K562 (cell line): ENCODE measurements at regions not wholly inside any gene's neighbourhood (a gene's known extent, or its start where the extent isn't known, plus 50 kb on each side); places are given as distances from the start of the nearest gene placed in this dataset.

Experiments
- ATAC-seq: fragments of 200-7000 bp; cut with Tn5 transposase; 3 replicates; pipeline ENCODE4 v1.9.1; 2020; ENCODE audit warnings: moderate library complexity
- BruUV-seq: library from RNA; stranded (reverse); fragments of 400-500 nt; replicated peaks from 2 replicates; lab custom pipeline; 2021; lab: Mats Ljungman, UMichigan
- CTCF ChIA-PET: fragments of 300-600 bp; formaldehyde crosslinking; extraction: SDS; loops from one replicate; lab custom pipeline; 2021; ENCODE audit warnings: low intra/inter-chr PET ratio; lab: Yijun Ruan, JAX
- POLR2A ChIA-PET: fragments of 300-600, 350-650 bp; sonication (Branson Sonifier 250); formaldehyde crosslinking; extraction: SDS; loops from one replicate; lab custom pipeline; 2021; ENCODE audit warnings: antibody characterized with exemption, inconsistent platforms; lab: Yijun Ruan, JAX
- DNase-seq, 4 experiments: peaks; one replicate each; pipeline versions ENCODE4 v3.0.0 to v3.0.0-alpha.2; 2011 to 2018; ENCODE audit warnings: low spot score in 3 of 4, mixed read lengths in 3 of 4; ENCODE audit errors: extremely low read depth in 1 of 4
- FAIRE-seq: peaks from 2 replicates; lab custom pipeline; 2011; peaks lifted over from hg19 to GRCh38; lab: Jason Lieb, UNC
- H2AFZ ChIP-seq: 2 replicates; pipeline ENCODE4 v1.6.0; 2011; ENCODE audit warnings: low read depth, low read length, control low read depth, inconsistent platforms
- H3K27ac ChIP-seq: fragments of 200-600 bp; 3 replicates; pipeline ENCODE4 v1.8.0; 2011; ENCODE audit warnings: low read depth, mild to moderate bottlenecking, control low read depth, inconsistent platforms, low read length, moderate library complexity, mixed read lengths; ENCODE audit errors: extremely low read depth
- H3K27me3 ChIP-seq, 2 experiments: fragments of 300-600 bp in 1 of 2; 2 replicates in 1 of 2; 3 replicates in 1 of 2; pipeline versions ENCODE4 v1.6.0 to v1.8.0; 2011; ENCODE audit warnings: inconsistent platforms in 2 of 2, low read length in 2 of 2, mild to moderate bottlenecking in 1 of 2, mixed read lengths in 1 of 2, moderate library complexity in 1 of 2; ENCODE audit not compliant: control insufficient read depth in 2 of 2, insufficient read depth in 2 of 2
- H3K36me3 ChIP-seq: fragments of 300-600 bp; 3 replicates; pipeline ENCODE4 v1.8.0; 2011; ENCODE audit warnings: mild to moderate bottlenecking, low read length, inconsistent platforms; ENCODE audit not compliant: control insufficient read depth, insufficient read depth
- H3K4me1 ChIP-seq, 2 experiments: fragments of 200-600 bp in 1 of 2; replicated peaks in 1 of 2; 2 replicates in 1 of 2; 3 replicates in 1 of 2; pipeline versions ENCODE4 v1.5.1 to v1.8.0; 2011; ENCODE audit warnings: inconsistent platforms in 2 of 2, low read length in 2 of 2, mild to moderate bottlenecking in 1 of 2, mixed read lengths in 1 of 2, moderate library complexity in 1 of 2; ENCODE audit not compliant: control insufficient read depth in 2 of 2, insufficient read depth in 2 of 2
- H3K4me2 ChIP-seq: 2 replicates; pipeline ENCODE4 v1.6.1; 2011; ENCODE audit warnings: low read length, control low read depth, inconsistent platforms, mixed read lengths; ENCODE audit not compliant: insufficient read depth
- H3K4me3 ChIP-seq: fragments of 200-600 bp; sonication (generic), shearing (Covaris generic); 2 replicates; pipeline ENCODE4 v1.5.1; 2016; ENCODE audit warnings: control low read depth, inconsistent platforms
- H3K79me2 ChIP-seq: fragments of 200-600 bp; 3 replicates; pipeline ENCODE4 v1.8.0; 2011; ENCODE audit warnings: low read length, inconsistent platforms; ENCODE audit not compliant: control insufficient read depth, insufficient read depth
- H3K9ac ChIP-seq, 2 experiments: 2 replicates each; pipeline versions ENCODE4 v1.6.0 to v1.6.1; 2011; ENCODE audit warnings: low read depth in 2 of 2, low read length in 2 of 2, control low read depth in 1 of 2, inconsistent platforms in 1 of 2, mild to moderate bottlenecking in 1 of 2, mixed read lengths in 1 of 2; ENCODE audit not compliant: insufficient read depth in 1 of 2
- H3K9me1 ChIP-seq: one replicate; pipeline ENCODE4 v1.6.0; 2011; ENCODE audit warnings: inconsistent platforms, mild to moderate bottlenecking, low read length, moderate library complexity; ENCODE audit not compliant: control insufficient read depth, insufficient read depth
- H3K9me3 ChIP-seq: replicated peaks from 2 replicates; pipeline ENCODE4 v1.5.1; 2011; ENCODE audit warnings: low read depth, low read length, inconsistent platforms; ENCODE audit not compliant: control insufficient read depth, insufficient read depth
- H4K20me1 ChIP-seq: replicated peaks from 2 replicates; pipeline ENCODE4 v1.6.1; 2011; ENCODE audit warnings: low read length, inconsistent platforms, mixed read lengths; ENCODE audit not compliant: control insufficient read depth, insufficient read depth
- GTF2F1 ChIP-seq: IDR thresholded peaks from 2 replicates; pipeline ENCODE4 v1.6.1; 2011; ENCODE audit warnings: low read depth, low read length, improper control_type of control experiment
- IFI16 ChIP-seq: fragments of 250-450 bp; sonication (Bioruptor Pico); IDR thresholded peaks from 2 replicates; pipeline ENCODE4 v2.1.2; 2022; ENCODE audit warnings: mild to moderate bottlenecking, inconsistent platforms
- IRF2 ChIP-seq: sonication (generic); formaldehyde crosslinking; IDR thresholded peaks from 2 replicates; pipeline ENCODE4 v1.8.1; 2022; ENCODE audit warnings: mild to moderate bottlenecking, missing genetic modification reagents
- NR2F6 ChIP-seq: fragments of 450-650 bp; formaldehyde crosslinking; IDR thresholded peaks from 2 replicates; pipeline ENCODE4 v1.4.0; 2020; ENCODE audit warnings: mild to moderate bottlenecking
- RBM17 ChIP-seq: fragments of 200-400 bp; formaldehyde crosslinking; IDR thresholded peaks from 2 replicates; pipeline ENCODE4 v1.6.1; 2017; ENCODE audit warnings: low read depth, mild to moderate bottlenecking, low read length, borderline replicate concordance
- RFX5 ChIP-seq: IDR thresholded peaks from 2 replicates; pipeline ENCODE4 v1.6.1; 2011; ENCODE audit warnings: low read depth, mild to moderate bottlenecking, improper control_type of control experiment, low read length
- SRSF1 ChIP-seq: fragments of 200-400 bp; formaldehyde crosslinking; IDR thresholded peaks from 2 replicates; pipeline ENCODE4 v1.6.1; 2017; ENCODE audit warnings: mild to moderate bottlenecking, low read depth, low read length, moderate library complexity
- TRIM28 ChIP-seq: fragments of 450-650 bp; IDR thresholded peaks from 2 replicates; pipeline ENCODE4 v1.6.1; 2017
- ZFPM2 ChIP-seq: fragments of 250-450 bp; sonication (Bioruptor Pico); IDR thresholded peaks from 2 replicates; pipeline ENCODE4 v1.5.1; 2022; ENCODE audit warnings: mild to moderate bottlenecking
- ZNF707 ChIP-seq: fragments of 250-450 bp; sonication (Bioruptor Pico); conservative IDR thresholded peaks from 2 replicates; pipeline ENCODE4 v1.8.0; 2022; ENCODE audit warnings: inconsistent platforms, mild to moderate bottlenecking, moderate library complexity
- WGBS: fragments of 100-300 bp; shearing (Covaris generic); methylation state at CpG from one replicate; pipeline ENCODE4 v1.1.6; 2016; ENCODE audit warnings: low coverage, mixed read lengths; ENCODE audit not compliant: insufficient coverage; ENCODE audit errors: missing lambda C conversion rate; 5-methylcytosine and 5-hydroxymethylcytosine counted together
- in situ Hi-C: fragments of 300-500 bp; cut with MboI; formaldehyde crosslinking; loops from 4 replicates; pipeline ENCODE4 v1.15.0; 2018; ENCODE audit warnings: inconsistent platforms, mixed read lengths
- intact Hi-C: fragments of 100-400 bp; cut with micrococcal nuclease; formaldehyde crosslinking; loops from 2 replicates; pipeline ENCODE4 v1.14.2; 2022
- TF ChIP-seq, protein P1 (sequence below): fragments of 450-650 bp; conservative IDR thresholded peaks from 2 replicates; pipeline ENCODE4 v1.6.1; 2016; ENCODE audit warnings: missing genetic modification characterization, low read depth, mild to moderate bottlenecking, missing compliant biosample characterization, moderate library complexity

DNA sequence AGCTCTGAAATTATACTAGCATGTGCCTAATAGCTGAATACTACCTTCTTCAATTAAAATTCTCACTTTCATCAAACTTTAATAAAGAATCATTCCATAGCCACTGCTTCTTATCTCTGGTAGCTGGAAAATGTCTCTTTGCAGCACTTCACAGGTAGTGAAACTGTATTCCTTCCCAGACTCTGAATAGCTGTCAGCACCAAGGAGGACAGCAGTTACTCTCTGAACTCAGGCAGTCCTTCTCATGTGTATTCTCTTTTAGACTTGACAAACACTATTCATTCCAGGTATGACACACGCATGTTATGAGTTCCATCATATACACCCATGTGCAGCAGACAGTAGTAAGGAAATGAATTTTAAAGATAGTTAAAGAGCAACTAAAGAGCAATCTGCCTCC, 627.1 kb downstream of the EFNA5 start:
- no peak overlapping the region for H3K4me3 ChIP-seq
- no peak overlapping the region for H3K27ac ChIP-seq
- ChIA-PET CTCF (no interaction called here), POLR2A (no interaction called here)
- intact Hi-C loops: no loop called here
- no peaks in the 10 kb centered on the region for H3K27me3 ChIP-seq
- in situ Hi-C loops: no loop called here
- TF ChIP-seq, protein P1, sequence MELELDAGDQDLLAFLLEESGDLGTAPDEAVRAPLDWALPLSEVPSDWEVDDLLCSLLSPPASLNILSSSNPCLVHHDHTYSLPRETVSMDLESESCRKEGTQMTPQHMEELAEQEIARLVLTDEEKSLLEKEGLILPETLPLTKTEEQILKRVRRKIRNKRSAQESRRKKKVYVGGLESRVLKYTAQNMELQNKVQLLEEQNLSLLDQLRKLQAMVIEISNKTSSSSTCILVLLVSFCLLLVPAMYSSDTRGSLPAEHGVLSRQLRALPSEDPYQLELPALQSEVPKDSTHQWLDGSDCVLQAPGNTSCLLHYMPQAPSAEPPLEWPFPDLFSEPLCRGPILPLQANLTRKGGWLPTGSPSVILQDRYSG (tag): no peak
- no peak for TF ChIP-seq RBM17
- TF ChIP-seq ZFPM2 (CRISPR knock-in tag): no peak
- no peak for TF ChIP-seq ZNF707 (CRISPR knock-in tag)
- no peak for TF ChIP-seq NR2F6
- no peak for TF ChIP-seq SRSF1
- H3K4me2 ChIP-seq: no peak overlapping the region
- 0% methylated on average over 1 of the region's 1 CpG for WGBS
- no peaks in the 10 kb centered on the region for H3K4me1 ChIP-seq
- H3K9ac ChIP-seq: no peak overlapping the region
- H4K20me1 ChIP-seq: no peaks in the 10 kb centered on the region
- H3K9me3 ChIP-seq: no peaks in the 10 kb centered on the region
- H3K79me2 ChIP-seq: no peaks in the 10 kb centered on the region
- no peak for ATAC-seq
- no peaks in the 10 kb centered on the region for H3K9me1 ChIP-seq
- FAIRE-seq: no peak
- no TSS peak for BruUV-seq
- no peak for DNase-seq
- H3K36me3 ChIP-seq: no peaks in the 10 kb centered on the region
- H2AFZ ChIP-seq: no peak overlapping the region

DNA sequence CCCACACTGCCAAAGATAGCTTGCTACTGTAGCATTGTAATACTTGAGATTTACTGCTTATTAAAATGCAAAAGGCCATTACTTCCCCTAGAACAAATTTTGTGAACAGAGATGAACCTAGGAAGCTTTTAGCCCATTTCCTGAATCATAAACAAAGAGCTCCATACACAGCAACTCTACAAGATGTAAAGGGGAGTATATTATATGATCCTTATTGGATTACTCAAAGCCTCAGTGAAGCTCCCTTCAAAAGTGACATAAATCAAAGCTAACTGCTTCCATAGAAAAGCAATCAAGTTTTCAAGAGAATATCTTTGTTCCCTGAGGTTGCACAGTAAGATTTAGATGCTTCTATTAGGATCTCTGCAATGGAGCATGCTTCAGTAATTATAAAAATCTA, 629.8 kb downstream of the EFNA5 start:
- DNase-seq (no peak), ATAC-seq (no peak), FAIRE-seq (no peak)
- Histone ChIP-seq H2AFZ (no peak overlapping the region), H3K36me3 (no peaks in the 10 kb centered on the region), H3K9me3 (no peaks in the 10 kb centered on the region), H3K4me3 (no peak overlapping the region), H3K9me1 (no peaks in the 10 kb centered on the region), H3K4me2 (no peak overlapping the region), H3K27me3 (no peaks in the 10 kb centered on the region), H3K27ac (no peak overlapping the region), H3K9ac (no peak overlapping the region), H4K20me1 (no peaks in the 10 kb centered on the region), H3K79me2 (no peaks in the 10 kb centered on the region), H3K4me1 (no peaks in the 10 kb centered on the region)
- TF ChIP-seq TRIM28 (no peak), IRF2 (CRISPR knock-in tag) (no peak), RFX5 (no peak), IFI16 (CRISPR knock-in tag) (no peak), GTF2F1 (no peak)
- POLR2A ChIA-PET: no interaction called here
- CTCF ChIA-PET: no interaction called here
- no TSS peak for BruUV-seq
- in situ Hi-C loops (no loop called here), intact Hi-C loops (no loop called here)
